SK-N-SH (cell line): ENCODE measurements at regions not wholly inside any gene's neighbourhood (a gene's known extent, or its start where the extent isn't known, plus 50 kb on each side); places are given as distances from the start of the nearest gene placed in this dataset.

ENCODE experiments used
- CTCF ChIP-seq: fragments of 200-600 bp; sonication (generic); IDR thresholded peaks from 2 replicates; pipeline ENCODE4 v1.6.1; 2017; ENCODE audit warnings: antibody characterized with exemption, mild to moderate bottlenecking, moderate library complexity
- EP300 ChIP-seq, 2 experiments: IDR thresholded peaks; 2 replicates each; pipeline versions ENCODE4 v1.4.0 to v1.6.1; 2012; ENCODE audit warnings: borderline replicate concordance in 1 of 2, low read depth in 1 of 2, low read length in 1 of 2
- JUND ChIP-seq: IDR thresholded peaks from 2 replicates; pipeline ENCODE4 v1.4.0; 2012
- MAX ChIP-seq: IDR thresholded peaks from 2 replicates; pipeline ENCODE4 v1.4.0; 2012; ENCODE audit warnings: low read depth
- POLR2AphosphoS5 ChIP-seq: IDR thresholded peaks from 2 replicates; pipeline ENCODE4 v1.6.1; 2012; ENCODE audit warnings: low read depth, low read length
- RAD21 ChIP-seq: IDR thresholded peaks from 2 replicates; pipeline ENCODE4 v1.6.1; 2012; ENCODE audit warnings: mild to moderate bottlenecking, low read length
- TEAD4 ChIP-seq: IDR thresholded peaks from 2 replicates; pipeline ENCODE4 v1.4.0; 2012; ENCODE audit warnings: mild to moderate bottlenecking, borderline replicate concordance; ENCODE audit not compliant: insufficient read depth
- USF2 ChIP-seq: fragments of 150-350 bp; IDR thresholded peaks from 2 replicates; pipeline ENCODE4 v1.6.1; 2017; ENCODE audit warnings: antibody characterized with exemption, low read length, low read depth, borderline replicate concordance

- TF ChIP-seq POLR2AphosphoS5 (no peak), TEAD4 (no peak), CTCF (no peak), JUND (no peak), MAX (no peak), EP300 (IDR thresholded peaks at IDR 0.05; ENCODE audit: borderline replicate concordance in 1 of 2, low read depth in 1 of 2, low read length in 1 of 2) (no peak), USF2 (no peak), RAD21 (no peak)
Observed at GRCh38 chr7:96563409-96563808, 146.2 kb downstream of the SEM1 start.
